Natural killer cell (primary cell): ENCODE measurements at regions not wholly inside any gene's neighbourhood (a gene's known extent, or its start where the extent isn't known, plus 50 kb on each side); places are given as distances from the start of the nearest gene placed in this dataset.

Experiments
- ATAC-seq, 3 donors: fragments of 150-1000 bp in 2 of 3; fragments of 200-7000 bp in 1 of 3; cut with Tn5 transposase; 1 replicate in 1 of 3; 2 replicates in 2 of 3; pipeline ENCODE4 v1.10.0; 2021; ENCODE audit warnings: mild to moderate bottlenecking in 2 of 3, moderate library complexity in 2 of 3
- DNase-seq, 2 donors: peaks; one replicate each; pipeline versions ENCODE4 v3.0.0 to v3.0.0-alpha.2; 2013 to 2021; ENCODE audit warnings: mixed read lengths in 1 of 2
- H3K27ac ChIP-seq: one replicate; pipeline ENCODE4 v1.5.1; 2013; ENCODE audit warnings: mild to moderate bottlenecking, low read length
- H3K27me3 ChIP-seq: one replicate; pipeline ENCODE4 v1.6.1; 2013; ENCODE audit warnings: low read length; ENCODE audit not compliant: control insufficient read depth, insufficient read depth
- H3K36me3 ChIP-seq: one replicate; pipeline ENCODE4 v1.6.1; 2013; ENCODE audit warnings: low read length; ENCODE audit not compliant: control insufficient read depth, insufficient read depth
- H3K4me1 ChIP-seq: one replicate; pipeline ENCODE4 v1.6.1; 2013; ENCODE audit warnings: low read length; ENCODE audit not compliant: control insufficient read depth, insufficient read depth
- H3K4me3 ChIP-seq: one replicate; pipeline ENCODE4 v1.5.1; 2013; ENCODE audit warnings: low read length
- H3K9me3 ChIP-seq: one replicate; pipeline ENCODE4 v1.6.1; 2013; ENCODE audit warnings: low read length; ENCODE audit not compliant: control insufficient read depth, insufficient read depth
- H3K27ac Mint-ChIP-seq, 2 donors: one replicate each; pipeline ENCODE4 v1.8.0; 2022; ENCODE audit warnings: mild to moderate bottlenecking in 2 of 2, mixed read lengths in 2 of 2, moderate library complexity in 1 of 2
- H3K27me3 Mint-ChIP-seq, 2 donors: one replicate each; pipeline ENCODE4 v1.8.0; 2022; ENCODE audit warnings: low read depth in 2 of 2, mixed read lengths in 2 of 2
- H3K36me3 Mint-ChIP-seq: one replicate; pipeline ENCODE4 v1.8.0; 2022; ENCODE audit warnings: mixed read lengths
- H3K4me1 Mint-ChIP-seq, 2 donors: one replicate each; pipeline ENCODE4 v1.8.0; 2022; ENCODE audit warnings: mixed read lengths in 2 of 2
- H3K4me3 Mint-ChIP-seq: one replicate; pipeline ENCODE4 v1.8.0; 2022; ENCODE audit warnings: mild to moderate bottlenecking, moderate library complexity, mixed read lengths
- H3K9me3 Mint-ChIP-seq, 2 donors: one replicate each; pipeline ENCODE4 v1.8.0; 2022; ENCODE audit warnings: mixed read lengths in 2 of 2
- CTCF ChIP-seq: fragments of 200-600 bp; IDR thresholded peaks from one replicate; pipeline ENCODE4 v1.8.0; 2022; ENCODE audit warnings: antibody characterized with exemption
- WGBS: methylation state at CpG from one replicate; pipeline ENCODE4 v1.1.7; 2013; ENCODE audit warnings: missing lambda C conversion rate; ENCODE audit not compliant: insufficient coverage; 5-methylcytosine and 5-hydroxymethylcytosine counted together
- intact Hi-C: fragments of 100-400 bp; cut with micrococcal nuclease; formaldehyde crosslinking; loops from one replicate; pipeline ENCODE4 v1.14.2; 2022

DNA sequence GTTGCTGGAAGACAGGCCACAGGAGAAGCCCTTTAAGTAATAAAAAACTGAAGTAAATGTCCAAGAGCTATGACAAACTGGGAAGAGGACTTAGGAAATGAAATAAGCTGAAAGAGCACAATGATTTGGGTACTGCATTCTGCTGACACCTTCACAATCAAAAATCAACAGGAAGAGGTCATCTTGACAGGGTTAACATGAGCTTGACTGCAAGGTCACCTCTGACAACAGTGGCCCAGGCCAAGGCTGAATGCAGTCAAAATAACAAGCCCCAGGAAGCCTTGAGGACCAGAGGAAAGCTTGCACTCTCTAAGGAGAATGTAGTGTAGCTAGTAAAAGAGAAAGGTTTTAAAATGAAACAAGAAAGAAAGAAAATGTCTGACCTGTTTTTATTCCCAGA is 179.3 kb downstream of the SEC16B start:
- ATAC-seq, result no peak
- no peak overlapping the region for H3K27ac ChIP-seq
- Mint-ChIP-seq H3K9me3 (peaks cover 7 to 13% of the 10 kb centered on the region in 2 donors), H3K27me3 (no peaks in the 10 kb centered on the region), H3K36me3 (peaks cover 10% of the 10 kb centered on the region), H3K27ac (no peak overlapping the region), H3K4me3 (no peak overlapping the region), H3K4me1 (no peaks in the 10 kb centered on the region)
- H3K27me3 ChIP-seq, result no peaks in the 10 kb centered on the region
- no peaks in the 10 kb centered on the region for H3K4me1 ChIP-seq
- no peak for TF ChIP-seq CTCF
- intact Hi-C loops, result no loop called here
- H3K9me3 ChIP-seq, result no peaks in the 10 kb centered on the region
- H3K36me3 ChIP-seq, result no peaks in the 10 kb centered on the region
- DNase-seq, result no peak
- no peak overlapping the region for H3K4me3 ChIP-seq

DNA sequence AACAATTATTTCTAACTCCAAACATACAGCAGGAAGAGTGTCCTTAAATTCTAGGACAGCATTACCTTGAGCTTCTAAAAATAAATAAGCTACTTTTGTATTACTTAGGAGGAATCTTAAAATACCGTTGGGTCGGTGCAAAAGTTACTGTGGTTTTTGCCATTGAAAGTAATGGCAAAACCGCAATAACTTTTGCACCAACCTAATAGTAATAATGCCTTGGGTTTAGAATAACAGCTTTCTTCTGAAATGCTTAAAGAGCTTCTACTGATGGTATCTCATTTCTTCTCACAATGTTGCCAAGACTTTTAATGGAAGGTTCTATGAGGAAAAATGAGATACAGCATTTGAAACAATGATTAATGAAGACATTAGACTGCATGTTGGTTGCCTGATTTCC is 179.9 kb downstream of the SEC16B start:
- Mint-ChIP-seq H3K36me3 (peaks cover 10% of the 10 kb centered on the region), H3K4me1 (no peaks in the 10 kb centered on the region)

GRCh38 chr1:177786176-177786745 is 183.6 kb downstream of the SEC16B start:
- no peaks in the 10 kb centered on the region for H3K27me3 Mint-ChIP-seq
- Histone ChIP-seq H3K4me1 (no peaks in the 10 kb centered on the region), H3K27me3 (no peaks in the 10 kb centered on the region), H3K27ac (no peak overlapping the region), H3K4me3 (no peak overlapping the region), H3K9me3 (no peaks in the 10 kb centered on the region), H3K36me3 (no peaks in the 10 kb centered on the region)
- H3K4me3 Mint-ChIP-seq, result no peak overlapping the region
- DNase-seq (no peak), ATAC-seq (no peak)
- no peaks in the 10 kb centered on the region for H3K4me1 Mint-ChIP-seq
- H3K27ac Mint-ChIP-seq, result no peak overlapping the region
- H3K36me3 Mint-ChIP-seq, result peaks cover 10% of the 10 kb centered on the region
- no peak for TF ChIP-seq CTCF
- peaks cover 10 to 15% of the 10 kb centered on the region in 2 donors for H3K9me3 Mint-ChIP-seq
- intact Hi-C loops, result no loop called here
- 80% methylated on average over 6 of the region's 6 CpGs for WGBS

More for the DNA sequence above, 179.9 kb downstream of the SEC16B start:
- intact Hi-C loops, result no loop called here
- no peak for ATAC-seq
- Mint-ChIP-seq H3K27me3 (no peaks in the 10 kb centered on the region), H3K27ac (no peak overlapping the region), H3K9me3 (peaks cover 7 to 11% of the 10 kb centered on the region in 2 donors), H3K4me3 (no peak overlapping the region)
- H3K4me3 ChIP-seq, result no peak overlapping the region
- no peak overlapping the region for H3K27ac ChIP-seq
- no peak for TF ChIP-seq CTCF
- no peaks in the 10 kb centered on the region for H3K4me1 ChIP-seq
- DNase-seq, result no peak
- no peaks in the 10 kb centered on the region for H3K9me3 ChIP-seq
- 100% methylated on average over 3 of the region's 3 CpGs for WGBS
- H3K27me3 ChIP-seq, result no peaks in the 10 kb centered on the region
- no peaks in the 10 kb centered on the region for H3K36me3 ChIP-seq

DNA sequence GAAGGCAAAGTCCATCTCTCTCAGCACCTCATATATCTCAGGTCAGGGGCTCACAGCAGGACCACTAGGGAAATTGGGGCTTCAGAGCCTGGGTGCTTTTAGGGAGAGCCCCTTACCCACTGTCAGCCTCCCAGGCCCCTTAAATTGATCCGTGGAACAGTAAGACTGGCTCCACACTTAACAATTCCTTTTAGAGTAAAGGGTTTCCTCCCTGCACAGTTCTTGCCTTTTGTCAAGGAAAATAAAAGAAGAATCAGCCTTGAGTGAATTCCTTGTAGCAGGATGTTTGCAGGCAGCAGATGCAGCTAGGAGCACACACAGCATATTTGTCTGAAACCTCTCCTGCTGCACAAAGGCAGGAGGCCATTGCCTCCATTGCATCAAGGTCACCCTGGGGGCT is 184.9 kb downstream of the SEC16B start:
- Mint-ChIP-seq H3K36me3 (no peaks in the 10 kb centered on the region), H3K4me1 (no peaks in the 10 kb centered on the region), H3K27ac (no peak overlapping the region), H3K9me3 (peaks cover 16 to 19% of the 10 kb centered on the region in 2 donors), H3K4me3 (no peak overlapping the region), H3K27me3 (no peaks in the 10 kb centered on the region)
- TF ChIP-seq CTCF, result no peak
- no peak overlapping the region for H3K27ac ChIP-seq
- no peaks in the 10 kb centered on the region for H3K4me1 ChIP-seq
- no peak for DNase-seq
- 60% methylated on average over 1 of the region's 1 CpG for WGBS
- no peak overlapping the region for H3K4me3 ChIP-seq
- intact Hi-C loops, result no loop called here
- no peak for ATAC-seq
- no peaks in the 10 kb centered on the region for H3K36me3 ChIP-seq
- no peaks in the 10 kb centered on the region for H3K27me3 ChIP-seq
- no peaks in the 10 kb centered on the region for H3K9me3 ChIP-seq
